B cell (primary cell): ENCODE measurements at regions not wholly inside any gene's neighbourhood (a gene's known extent, or its start where the extent isn't known, plus 50 kb on each side); places are given as distances from the start of the nearest gene placed in this dataset.
"Not testable (repeated sequence)": the region's sequence is repeated elsewhere in the genome, so short reads cannot be mapped to it uniquely, and the experiment has no call there.

Experiments used
- ATAC-seq: fragments of 200-7000 bp; cut with Tn5 transposase; one replicate; pipeline ENCODE4 v1.10.0; 2021; ENCODE audit warnings: low read depth, mild to moderate bottlenecking, moderate number of reproducible peaks, moderate library complexity
- CTCF ChIA-PET: fragments of 350-600 bp; sonication (Branson Sonifier 250); formaldehyde crosslinking; loops from one replicate; lab custom pipeline; 2021; ENCODE audit warnings: antibody characterized with exemption, inconsistent platforms; lab: Charles Lee
- POLR2A ChIA-PET: fragments of 350-600 bp; sonication (Branson Sonifier 250); formaldehyde crosslinking; loops from one replicate; lab custom pipeline; 2021; ENCODE audit warnings: antibody characterized with exemption; lab: Charles Lee
- DNase-seq: peaks from one replicate; pipeline ENCODE4 v3.0.0; 2013
- H2AFZ ChIP-seq: 2 replicates; pipeline ENCODE4 v1.6.1; 2012; ENCODE audit warnings: mild to moderate bottlenecking, low read depth, low read length; ENCODE audit not compliant: insufficient read depth, poor library complexity, severe bottlenecking
- H3K27ac ChIP-seq, 2 donors: 1 replicate in 1 of 2; 2 replicates in 1 of 2; pipeline ENCODE4 v1.5.1; 2012 to 2013; ENCODE audit warnings: low read length in 2 of 2, mild to moderate bottlenecking in 2 of 2, moderate library complexity in 1 of 2
- H3K27me3 ChIP-seq, 4 experiments: fragments of 200-600 bp in 1 of 4; sonication (generic) in 1 of 4; replicated peaks in 1 of 4; 1 replicate in 2 of 4; 2 replicates in 2 of 4; pipeline versions ENCODE4 v1.6.1 to v1.7.0; 2013 to 2016; ENCODE audit warnings: low read length in 3 of 4, mild to moderate bottlenecking in 2 of 4, mixed read lengths in 1 of 4, moderate library complexity in 1 of 4; ENCODE audit not compliant: insufficient read depth in 4 of 4, control insufficient read depth in 3 of 4; ENCODE audit errors: control extremely low read depth in 1 of 4
- H3K36me3 ChIP-seq, 2 experiments: replicated peaks in 1 of 2; 1 replicate in 1 of 2; 2 replicates in 1 of 2; pipeline versions ENCODE4 v1.6.1 to v1.7.1; 2013; ENCODE audit warnings: low read length in 1 of 2; ENCODE audit not compliant: insufficient read depth in 2 of 2, control insufficient read depth in 1 of 2; ENCODE audit errors: control extremely low read depth in 1 of 2, extremely low read depth in 1 of 2
- H3K4me1 ChIP-seq, 2 donors: fragments of 200-600 bp in 1 of 2; sonication (generic) in 1 of 2; 1 replicate in 1 of 2; 2 replicates in 1 of 2; pipeline versions ENCODE4 v1.5.1 to v1.6.1; 2013 to 2017; ENCODE audit warnings: low read length in 2 of 2; ENCODE audit not compliant: control insufficient read depth in 2 of 2, insufficient read depth in 2 of 2
- H3K4me2 ChIP-seq: replicated peaks from 2 replicates; pipeline ENCODE3; 2012; ENCODE audit warnings: mild to moderate bottlenecking, low read depth, low read length; ENCODE audit not compliant: poor library complexity, severe bottlenecking
- H3K4me3 ChIP-seq, 5 experiments: fragments of 200-600 bp in 1 of 5; sonication (generic) in 1 of 5; 1 replicate in 3 of 5; 2 replicates in 2 of 5; pipeline versions ENCODE4 v1.5.1 to v1.7.0; 2011 to 2016; ENCODE audit warnings: low read length in 4 of 5, mild to moderate bottlenecking in 4 of 5, low read depth in 2 of 5, control low read depth in 1 of 5, moderate library complexity in 1 of 5; ENCODE audit not compliant: insufficient read depth in 1 of 5; ENCODE audit errors: control extremely low read depth in 1 of 5, extremely low read depth in 1 of 5
- H3K79me2 ChIP-seq: fragments of 200-600 bp; sonication (generic); one replicate; pipeline ENCODE4 v1.6.0; 2016; ENCODE audit warnings: low read length; ENCODE audit not compliant: control insufficient read depth, insufficient read depth
- H3K9ac ChIP-seq: fragments of 200-600 bp; sonication (generic); 2 replicates; pipeline ENCODE4 v1.6.1; 2017; ENCODE audit warnings: mild to moderate bottlenecking, low read length, moderate library complexity
- H3K9me3 ChIP-seq, 3 donors: one replicate each; pipeline versions ENCODE4 v1.6.1 to v1.7.1; 2013; ENCODE audit warnings: low read length in 2 of 3; ENCODE audit not compliant: control insufficient read depth in 2 of 3, insufficient read depth in 1 of 3; ENCODE audit errors: control extremely low read depth in 1 of 3
- H4K20me1 ChIP-seq: 2 replicates; pipeline ENCODE4 v1.6.0; 2012; ENCODE audit warnings: mild to moderate bottlenecking, low read length; ENCODE audit not compliant: insufficient read depth, control insufficient read depth, poor library complexity, severe bottlenecking
- H3K27ac Mint-ChIP-seq: one replicate; pipeline ENCODE4 v1.8.0; 2021; ENCODE audit warnings: mixed read lengths
- H3K27me3 Mint-ChIP-seq: one replicate; pipeline ENCODE4 v1.8.0; 2021; ENCODE audit warnings: mixed read lengths
- H3K4me1 Mint-ChIP-seq: one replicate; pipeline ENCODE4 v1.8.0; 2021; ENCODE audit warnings: mixed read lengths
- H3K4me3 Mint-ChIP-seq: one replicate; pipeline ENCODE4 v1.8.0; 2021; ENCODE audit warnings: mixed read lengths
- H3K9me3 Mint-ChIP-seq: one replicate; pipeline ENCODE4 v1.8.0; 2022; ENCODE audit warnings: mixed read lengths; ENCODE audit not compliant: insufficient read depth
- CTCF ChIP-seq: fragments of 200-600 bp; IDR thresholded peaks from one replicate; pipeline ENCODE4 v1.8.0; 2022; ENCODE audit warnings: antibody characterized with exemption, mild to moderate bottlenecking
- EZH2 ChIP-seq: IDR thresholded peaks from 2 replicates; pipeline ENCODE4 v1.6.1; 2012; ENCODE audit warnings: borderline replicate concordance, low read depth, mild to moderate bottlenecking, moderate library complexity, low read length; ENCODE audit not compliant: insufficient read depth, poor library complexity, severe bottlenecking
- WGBS: methylation state at CpG from one replicate; pipeline ENCODE4 v1.1.5; 2013; ENCODE audit warnings: missing lambda C conversion rate; ENCODE audit not compliant: insufficient coverage; 5-methylcytosine and 5-hydroxymethylcytosine counted together
- intact Hi-C: fragments of 100-400 bp; cut with micrococcal nuclease; formaldehyde crosslinking; loops from one replicate; pipeline ENCODE4 v1.10.0; 2022

GRCh38 chr7:159296093-159296681, 151.5 kb upstream of the VIPR2 start:
- Mint-ChIP-seq H3K4me3 (no peak overlapping the region), H3K4me1 (no peaks in the 10 kb centered on the region), H3K27me3 (peaks cover 7% of the 10 kb centered on the region), H3K27ac (no peak overlapping the region), H3K9me3 (peaks cover 2% of the 10 kb centered on the region)
- no peak overlapping the region for H3K27ac ChIP-seq
- H3K27me3 ChIP-seq: no peaks in the 10 kb centered on the region
- no peaks in the 10 kb centered on the region for H3K79me2 ChIP-seq
- ChIA-PET POLR2A (no interaction called here), CTCF (no interaction called here)
- intact Hi-C loops: no loop called here
- H3K9ac ChIP-seq: no peak overlapping the region
- peaks cover 0 to 9% (median 0%) of the 10 kb centered on the region in 3 donors for H3K9me3 ChIP-seq
- no peak for DNase-seq
- no peak for TF ChIP-seq EZH2
- TF ChIP-seq CTCF: no peak
- H4K20me1 ChIP-seq: no peaks in the 10 kb centered on the region
- WGBS: 69% methylated on average over 2 of the region's 4 CpGs
- H3K4me3 ChIP-seq: no peak overlapping the region
- no peaks in the 10 kb centered on the region for H3K36me3 ChIP-seq
- H2AFZ ChIP-seq: no peak overlapping the region
- H3K4me1 ChIP-seq: no peaks in the 10 kb centered on the region
- no peak overlapping the region for H3K4me2 ChIP-seq
- no peak for ATAC-seq

- H3K4me1 ChIP-seq, ATAC-seq, H2AFZ ChIP-seq, H3K4me2 ChIP-seq, H3K4me1 Mint-ChIP-seq, POLR2A ChIA-PET, H3K36me3 ChIP-seq, H3K79me2 ChIP-seq, H3K4me3 Mint-ChIP-seq, H3K27me3 Mint-ChIP-seq, H3K27me3 ChIP-seq, H4K20me1 ChIP-seq, H3K27ac Mint-ChIP-seq, H3K27ac ChIP-seq, H3K9ac ChIP-seq, H3K9me3 Mint-ChIP-seq, H3K9me3 ChIP-seq, intact Hi-C loops, H3K4me3 ChIP-seq, DNase-seq: not testable (repeated sequence)
- CTCF ChIA-PET: interaction anchor here (0.7 kb wide), 1 partner anchor 31 kb away, joined by 3 read pairs; no protein-coding TSS in a partner anchor
These were observed 141.8 kb upstream of the VIPR2 start for GRCh38 chr7:159286487-159286886.
